ENCODE measurements at regions not wholly inside any gene's neighbourhood (a gene's known extent, or its start where the extent isn't known, plus 50 kb on each side); places are given as distances from the start of the nearest gene placed in this dataset.

- DNase-seq (ENCODE audit: low read depth): no peak
- TF ChIP-seq, protein P1, sequence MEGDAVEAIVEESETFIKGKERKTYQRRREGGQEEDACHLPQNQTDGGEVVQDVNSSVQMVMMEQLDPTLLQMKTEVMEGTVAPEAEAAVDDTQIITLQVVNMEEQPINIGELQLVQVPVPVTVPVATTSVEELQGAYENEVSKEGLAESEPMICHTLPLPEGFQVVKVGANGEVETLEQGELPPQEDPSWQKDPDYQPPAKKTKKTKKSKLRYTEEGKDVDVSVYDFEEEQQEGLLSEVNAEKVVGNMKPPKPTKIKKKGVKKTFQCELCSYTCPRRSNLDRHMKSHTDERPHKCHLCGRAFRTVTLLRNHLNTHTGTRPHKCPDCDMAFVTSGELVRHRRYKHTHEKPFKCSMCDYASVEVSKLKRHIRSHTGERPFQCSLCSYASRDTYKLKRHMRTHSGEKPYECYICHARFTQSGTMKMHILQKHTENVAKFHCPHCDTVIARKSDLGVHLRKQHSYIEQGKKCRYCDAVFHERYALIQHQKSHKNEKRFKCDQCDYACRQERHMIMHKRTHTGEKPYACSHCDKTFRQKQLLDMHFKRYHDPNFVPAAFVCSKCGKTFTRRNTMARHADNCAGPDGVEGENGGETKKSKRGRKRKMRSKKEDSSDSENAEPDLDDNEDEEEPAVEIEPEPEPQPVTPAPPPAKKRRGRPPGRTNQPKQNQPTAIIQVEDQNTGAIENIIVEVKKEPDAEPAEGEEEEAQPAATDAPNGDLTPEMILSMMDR (IDR thresholded peaks at IDR 0.05; ENCODE audit: control insufficient read depth, extremely low read depth, insufficient read depth): no peak
Observed at GRCh38 chr2:67895227-67895941, 167.4 kb downstream of the C1D start.

DNA sequence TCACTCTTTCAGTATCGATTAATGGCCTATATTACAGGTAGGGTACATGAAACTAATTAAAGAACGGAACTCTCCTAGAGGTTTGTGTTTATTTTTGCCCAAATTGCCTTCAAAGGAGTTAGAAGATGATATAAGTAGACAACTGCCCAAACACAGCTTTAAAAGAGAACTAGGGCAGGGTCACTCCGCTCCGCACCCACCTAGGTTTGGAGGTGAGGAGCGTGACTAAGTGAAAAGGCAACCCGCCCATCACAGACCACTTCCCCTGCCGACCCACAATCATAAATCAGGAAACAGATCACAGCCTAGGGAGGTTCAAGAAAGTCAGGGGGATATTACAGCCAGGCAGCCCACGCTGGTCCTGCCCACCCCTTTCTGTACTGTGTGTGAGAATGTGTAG lies 166.7 kb downstream of the C1D start:
- TF ChIP-seq, protein P1 (IDR thresholded peaks at IDR 0.05; ENCODE audit: control insufficient read depth, extremely low read depth, insufficient read depth): no peak
- no peak for DNase-seq (ENCODE audit: low read depth)
- H3K4me3 ChIP-seq (ENCODE audit: low read depth, low read length): no peak overlapping the region

More at GRCh38 chr2:67895227-67895941, 167.4 kb downstream of the C1D start:
- no peak overlapping the region for H3K4me3 ChIP-seq (ENCODE audit: low read depth, low read length)

DNA sequence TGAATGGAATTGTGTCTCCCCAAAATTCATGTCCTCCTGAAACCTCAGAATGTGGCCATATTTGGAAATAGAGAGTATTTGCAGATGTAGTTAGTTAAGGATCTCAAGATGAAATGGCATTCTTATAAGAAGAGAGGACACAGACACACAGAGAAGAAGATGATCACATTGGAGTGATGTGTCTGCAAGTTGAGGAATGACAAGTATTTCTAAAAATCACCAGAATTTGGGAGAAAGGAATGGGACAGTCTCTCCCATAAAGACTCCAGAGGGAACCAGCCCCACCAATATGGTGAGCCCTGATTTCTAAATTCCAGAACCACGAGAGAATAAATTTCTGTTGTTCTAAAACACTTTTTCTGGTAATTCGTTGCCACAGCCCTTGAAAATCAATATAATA lies 166.3 kb downstream of the C1D start:
- DNase-seq (ENCODE audit: low read depth): no peak
- TF ChIP-seq, protein P1 (IDR thresholded peaks at IDR 0.05; ENCODE audit: control insufficient read depth, extremely low read depth, insufficient read depth): no peak
- no peak overlapping the region for H3K4me3 ChIP-seq (ENCODE audit: low read depth, low read length)

DNA sequence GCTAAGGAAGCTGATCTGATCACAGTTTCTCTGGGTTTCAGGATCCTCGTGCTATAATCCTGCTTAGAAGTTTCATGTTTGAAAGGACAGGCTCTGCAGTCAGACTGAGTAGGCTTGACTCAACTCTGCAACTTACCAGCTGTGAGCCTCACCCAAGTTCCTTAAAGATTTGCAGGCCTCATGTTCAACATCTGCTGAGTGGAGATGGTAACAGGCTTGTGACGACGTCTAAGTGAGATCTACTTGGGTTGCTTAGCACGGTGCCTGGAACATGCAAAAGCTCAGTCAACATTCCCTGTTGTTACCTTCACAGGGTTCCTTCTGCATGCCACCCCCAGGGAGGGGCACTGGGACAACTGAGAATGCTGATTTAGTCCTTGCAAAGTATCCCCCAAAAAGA lies 164.2 kb downstream of the C1D start:
- no peak overlapping the region for H3K4me3 ChIP-seq (ENCODE audit: low read depth, low read length)
- no peak for DNase-seq (ENCODE audit: low read depth)
- TF ChIP-seq, protein P1 (IDR thresholded peaks at IDR 0.05; ENCODE audit: control insufficient read depth, extremely low read depth, insufficient read depth): no peak

- no peak overlapping the region for H3K4me3 ChIP-seq (ENCODE audit: low read depth, low read length)
- DNase-seq (ENCODE audit: low read depth): no peak
- TF ChIP-seq, protein P1 (IDR thresholded peaks at IDR 0.05; ENCODE audit: control insufficient read depth, extremely low read depth, insufficient read depth): no peak
Observed at GRCh38 chr2:67899187-67899586, 163.6 kb downstream of the C1D start.

GRCh38 chr2:67900826-67901225 lies 162.0 kb downstream of the C1D start:
- no peak for DNase-seq (ENCODE audit: low read depth)
- TF ChIP-seq, protein P1 (IDR thresholded peaks at IDR 0.05; ENCODE audit: control insufficient read depth, extremely low read depth, insufficient read depth): no peak
- H3K4me3 ChIP-seq (ENCODE audit: low read depth, low read length): no peak overlapping the region

DNA sequence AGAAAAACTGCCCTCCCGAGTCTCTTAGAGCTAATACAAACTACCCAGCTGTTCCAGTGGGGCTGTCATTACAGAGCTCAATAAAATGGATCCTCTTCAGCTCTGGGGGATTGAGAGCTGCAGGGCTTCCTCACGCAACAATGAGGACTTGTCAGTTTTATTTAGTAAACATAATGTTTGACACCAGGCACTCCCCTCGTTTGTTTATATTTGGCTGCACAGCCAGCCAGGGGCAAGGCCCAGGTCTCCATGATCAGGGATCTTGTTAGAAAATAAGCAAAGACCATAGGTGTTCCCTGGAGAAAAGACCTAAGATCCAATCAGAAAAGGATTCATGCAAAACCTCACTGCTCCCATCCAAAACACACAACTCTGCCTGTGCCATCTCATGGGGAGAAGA lies 158.2 kb downstream of the C1D start:
- TF ChIP-seq, protein P1 (IDR thresholded peaks at IDR 0.05; ENCODE audit: control insufficient read depth, extremely low read depth, insufficient read depth): no peak
- no peak overlapping the region for H3K4me3 ChIP-seq (ENCODE audit: low read depth, low read length)
- DNase-seq (ENCODE audit: low read depth): no peak
